ENCODE measurements at regions not wholly inside any gene's neighbourhood (a gene's known extent, or its start where the extent isn't known, plus 50 kb on each side); places are given as distances from the start of the nearest gene placed in this dataset.
"Not testable (repeated sequence)": the region's sequence is repeated elsewhere in the genome, so short reads cannot be mapped to it uniquely, and the experiment has no call there.

- no peak for ATAC-seq
These were observed 346.9 kb upstream of the PSMD7 start for GRCh38 chr16:73949574-73950320.

GRCh38 chr16:73945631-73946030, 351.0 kb upstream of the PSMD7 start:
- ATAC-seq, result no peak

- ATAC-seq, result not testable (repeated sequence)
These were observed 353.4 kb upstream of the PSMD7 start for GRCh38 chr16:73943184-73943583.

DNA sequence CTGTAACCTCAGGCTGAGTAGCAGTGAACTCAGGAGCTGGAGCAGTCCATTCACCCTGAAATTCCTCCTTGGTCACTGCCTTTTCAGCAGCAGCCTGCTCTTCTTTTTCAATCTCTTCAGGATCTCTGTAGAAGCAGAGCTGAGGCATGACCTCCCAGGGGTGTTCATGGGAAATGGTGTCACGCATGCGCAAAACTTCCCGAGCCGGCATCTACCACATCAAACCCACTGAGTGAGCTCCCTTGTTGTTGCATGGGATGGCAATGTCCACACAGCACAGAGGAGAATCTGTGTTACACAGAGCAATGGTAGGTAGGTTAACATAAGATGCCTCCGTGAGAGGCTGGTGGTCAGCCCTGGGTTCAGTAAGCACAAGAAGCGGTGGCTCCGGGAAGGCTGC, 355.8 kb upstream of the PSMD7 start:
- ATAC-seq, result not testable (repeated sequence)

- no peak for ATAC-seq
These were observed 372.7 kb upstream of the PSMD7 start for GRCh38 chr16:73923951-73924350.

GRCh38 chr16:73921295-73921694, 375.3 kb upstream of the PSMD7 start:
- no peak for ATAC-seq

GRCh38 chr16:73916829-73917594, 379.6 kb upstream of the PSMD7 start:
- ATAC-seq, result no peak

DNA sequence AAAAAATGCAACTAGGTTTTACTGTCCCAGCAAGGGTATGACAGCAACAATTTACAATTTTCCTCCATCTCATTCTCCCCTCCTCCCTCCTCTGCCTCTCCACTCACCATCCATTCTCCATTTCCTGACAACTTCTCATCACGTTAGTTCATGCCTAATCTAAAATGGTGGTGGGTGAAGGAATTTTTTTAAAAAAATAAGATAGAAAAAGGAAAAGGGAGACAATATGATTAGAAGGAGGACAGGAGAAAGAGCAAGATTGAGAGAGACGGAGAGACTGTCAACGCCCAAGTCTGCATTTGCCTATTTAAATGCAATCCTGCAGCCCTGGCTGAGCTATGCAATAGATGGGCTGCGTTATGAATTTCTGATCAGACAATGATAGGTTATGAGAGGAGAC, 380.7 kb upstream of the PSMD7 start:
- no peak for ATAC-seq

DNA sequence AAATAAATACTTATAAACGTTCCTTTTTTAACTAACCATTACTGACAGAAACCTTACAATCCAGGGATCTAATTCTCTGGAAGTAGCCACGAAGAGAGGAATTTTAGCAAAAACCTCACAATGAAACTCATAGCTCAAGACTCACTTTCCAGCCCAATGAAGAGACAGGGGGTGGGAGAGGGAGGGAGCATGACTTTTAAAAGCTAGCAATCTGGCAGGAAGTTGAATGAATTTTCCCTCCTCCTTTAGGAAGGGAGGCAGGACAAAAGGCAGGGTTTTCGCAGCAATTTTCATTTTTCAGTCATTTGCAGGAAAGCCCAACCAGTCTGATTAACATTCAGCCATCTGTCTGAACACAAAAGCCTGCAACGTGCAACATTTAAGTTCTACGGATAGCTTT, 381.5 kb upstream of the PSMD7 start:
- no peak for ATAC-seq

DNA sequence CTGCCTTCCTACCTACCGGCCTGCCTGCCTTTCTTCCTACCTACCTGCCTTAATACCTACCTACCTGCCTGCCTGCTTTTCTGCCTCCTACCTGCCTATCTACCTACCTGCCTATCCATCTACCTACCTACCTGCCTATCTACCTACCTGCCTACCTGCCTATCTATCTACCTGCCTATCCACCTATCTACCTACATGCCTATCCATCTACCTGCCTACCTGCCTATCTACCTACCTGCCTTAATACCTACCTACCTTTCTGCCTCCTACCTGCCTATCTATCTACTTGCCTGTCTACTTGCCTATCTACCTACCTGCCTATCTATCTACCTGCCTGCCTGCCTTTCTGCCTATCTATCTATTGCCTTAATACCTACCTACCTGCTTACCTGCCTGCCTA, 383.8 kb upstream of the PSMD7 start:
- no peak for ATAC-seq

DNA sequence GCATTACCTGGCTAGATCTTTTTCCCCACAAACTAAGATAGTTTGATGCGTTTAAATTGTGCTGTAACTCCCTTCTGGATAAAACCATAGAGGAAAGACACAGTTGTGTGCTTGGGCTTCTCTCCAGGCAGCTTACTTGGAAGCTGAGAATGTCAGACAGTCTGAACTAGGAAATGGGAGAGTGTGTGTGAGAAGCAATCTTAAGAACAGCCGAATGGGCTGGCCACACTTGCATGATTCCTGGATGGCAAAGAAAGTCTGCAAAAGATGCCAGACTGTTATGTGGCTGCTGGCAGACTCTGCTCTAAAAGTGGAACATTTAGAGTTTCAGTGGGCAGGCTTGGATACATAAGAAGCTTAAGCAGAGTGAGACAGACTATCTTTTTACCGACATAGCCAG, 384.3 kb upstream of the PSMD7 start:
- ATAC-seq, result no peak

GRCh38 chr16:73909529-73910035, 387.0 kb upstream of the PSMD7 start:
- no peak for ATAC-seq

DNA sequence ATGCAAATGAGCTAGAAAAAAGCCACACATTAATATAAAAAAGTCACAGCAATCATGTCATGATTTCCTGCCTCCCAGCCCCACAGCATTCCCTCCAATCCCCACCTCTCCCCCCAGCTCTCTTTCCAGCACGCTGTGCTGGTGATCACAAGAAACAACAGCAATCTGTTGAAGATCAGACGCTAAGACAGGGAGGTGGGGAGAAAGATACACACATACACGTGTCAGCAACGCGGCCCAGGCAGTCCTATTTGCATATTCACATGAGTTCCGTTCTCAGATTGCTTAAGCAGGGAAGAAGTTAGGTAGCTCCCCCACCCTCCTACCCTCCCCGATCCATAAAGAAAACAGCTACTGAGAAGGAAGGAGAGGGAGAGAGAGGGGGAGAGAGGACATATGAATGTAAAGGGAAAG, 405.5 kb upstream of the PSMD7 start:
- ATAC-seq, result no peak

GRCh38 chr16:73890186-73891128, 406.2 kb upstream of the PSMD7 start:
- no peak for ATAC-seq

DNA sequence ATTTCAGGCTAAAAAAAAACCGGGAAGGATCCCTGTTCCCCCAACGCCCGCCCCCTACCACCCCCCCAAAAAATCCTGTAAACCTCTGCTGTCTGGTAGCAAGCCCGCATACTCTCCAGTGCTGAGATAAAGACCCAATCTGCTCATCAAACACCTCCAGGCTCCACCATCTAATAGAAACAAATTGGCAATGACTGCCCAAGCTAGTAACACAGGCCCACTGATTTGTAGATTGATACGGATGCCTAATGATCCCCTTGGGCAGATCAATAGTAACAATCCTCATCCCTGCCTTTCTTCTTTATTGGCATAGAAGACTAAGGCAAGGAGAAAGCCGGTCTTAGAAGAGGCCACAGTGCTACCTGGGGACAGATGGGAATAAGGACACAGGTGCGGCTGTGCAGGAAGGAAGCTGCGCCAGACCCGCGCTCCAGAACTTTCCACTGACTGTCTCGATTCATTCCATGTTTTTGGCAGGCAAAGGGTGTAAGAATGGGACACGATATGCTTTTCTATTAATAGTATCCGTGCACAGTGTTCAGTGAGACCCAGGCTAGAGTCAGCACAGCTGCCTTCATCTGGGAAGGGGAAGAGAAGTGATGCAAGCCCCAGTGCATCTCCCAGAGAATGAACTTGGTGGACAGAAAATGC, 407.6 kb upstream of the PSMD7 start:
- no peak for ATAC-seq

DNA sequence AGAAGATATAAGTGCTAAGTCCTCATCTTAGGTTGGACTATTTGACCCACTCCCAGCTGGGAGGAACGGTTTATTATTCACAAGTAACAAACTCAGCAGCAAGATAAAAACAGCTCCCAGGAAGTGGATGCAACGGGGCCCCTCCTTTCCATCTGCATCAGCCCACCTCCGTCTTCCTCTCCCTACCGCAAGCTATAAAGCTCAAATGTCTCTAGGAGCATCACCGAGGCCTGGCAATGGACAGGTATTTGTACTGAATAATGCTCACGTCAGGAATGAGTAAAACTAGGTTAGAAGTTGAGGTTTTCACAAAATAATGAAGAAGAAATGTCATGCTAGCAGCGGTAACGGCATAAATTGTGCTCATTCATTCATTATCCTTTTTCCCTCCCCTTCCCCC, 408.7 kb upstream of the PSMD7 start:
- ATAC-seq, result no peak

GRCh38 chr16:73886426-73886825, 410.2 kb upstream of the PSMD7 start:
- ATAC-seq, result no peak

GRCh38 chr16:73885319-73885718, 411.3 kb upstream of the PSMD7 start:
- ATAC-seq, result no peak

DNA sequence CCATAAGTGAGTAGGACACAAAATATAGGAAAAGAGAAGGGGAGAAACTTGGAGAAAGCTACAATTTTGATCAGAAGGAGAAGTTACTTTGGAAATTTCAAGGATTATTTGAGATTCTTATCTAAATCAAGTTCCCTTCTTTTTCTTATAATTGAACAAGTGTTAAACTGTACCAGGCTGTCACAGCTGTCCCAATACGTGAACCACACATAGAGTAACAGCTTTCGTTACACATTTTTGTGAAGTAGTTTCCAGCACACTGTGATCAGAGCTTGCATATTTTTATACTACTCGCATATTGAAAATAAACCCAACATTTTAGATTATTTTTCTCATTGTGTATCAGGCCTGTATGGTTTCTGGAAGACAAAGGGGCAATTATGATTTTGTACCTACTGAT, 412.8 kb upstream of the PSMD7 start:
- no peak for ATAC-seq

DNA sequence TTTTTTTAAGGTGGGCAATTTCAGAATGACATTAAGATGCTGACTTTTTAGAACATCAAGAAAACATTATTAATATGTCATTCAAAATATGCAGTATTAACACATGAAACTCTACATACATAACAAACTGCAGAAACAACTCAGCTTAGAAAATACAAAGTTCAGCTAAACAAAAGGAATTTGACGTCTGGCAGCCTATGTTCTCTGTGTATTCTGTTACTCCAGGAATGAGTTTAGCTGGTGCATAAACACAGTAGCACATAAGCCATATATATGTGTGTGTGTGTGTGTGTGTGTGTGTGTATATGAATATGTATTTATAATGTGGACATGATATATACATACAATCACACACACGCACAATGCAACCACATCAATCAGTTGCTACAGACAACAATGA, 413.5 kb upstream of the PSMD7 start:
- no peak for ATAC-seq

DNA sequence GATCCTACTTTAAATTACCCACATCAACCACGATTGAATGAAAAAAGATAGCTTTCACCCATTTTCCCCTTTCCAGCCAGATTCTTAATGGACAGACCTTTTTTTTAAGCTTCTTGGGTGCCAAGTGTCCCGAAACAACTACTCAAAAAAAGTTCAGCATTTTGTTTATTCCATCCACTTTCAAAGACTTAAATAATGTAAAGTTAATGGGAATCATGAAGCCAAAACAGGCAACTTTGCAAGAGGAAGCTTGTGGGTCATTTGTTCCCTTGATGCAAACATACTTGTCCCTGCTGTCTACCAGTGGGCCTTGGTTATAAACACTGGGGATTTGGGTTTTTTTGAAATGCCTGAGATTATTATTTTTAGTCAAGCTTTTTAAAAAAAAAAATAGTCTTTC, 414.0 kb upstream of the PSMD7 start:
- ATAC-seq, result no peak

DNA sequence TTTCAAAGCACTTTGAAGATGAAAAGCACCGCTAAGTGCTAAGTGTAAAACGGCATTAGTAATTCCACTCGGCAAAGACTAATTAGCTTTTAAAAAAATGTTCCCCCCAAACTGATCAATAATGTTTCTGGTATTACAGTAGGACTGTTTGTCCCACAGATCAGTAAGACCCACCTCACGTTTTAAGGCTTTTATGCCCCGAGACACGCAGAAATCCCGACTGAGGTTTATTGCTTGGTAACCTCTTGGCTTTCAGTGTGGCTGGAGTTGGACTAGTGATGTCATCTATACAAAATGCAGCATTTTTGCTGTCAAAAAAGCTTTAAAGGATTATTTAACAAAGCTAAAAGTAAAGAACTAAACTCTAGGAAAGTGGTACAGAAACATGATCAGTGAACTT, 414.6 kb upstream of the PSMD7 start:
- no peak for ATAC-seq

- no peak for ATAC-seq
These were observed 417.0 kb upstream of the PSMD7 start for GRCh38 chr16:73879621-73880020.

Measured in activated CD4-positive, CD25-positive, alpha-beta regulatory T cell treated with anti-CD3 and anti-CD28 coated beads, Interleukin-2, amount 50 U/mL, for 24 hours (primary cell).